HCT116 (cell line): ENCODE measurements at regions not wholly inside any gene's neighbourhood (a gene's known extent, or its start where the extent isn't known, plus 50 kb on each side); places are given as distances from the start of the nearest gene placed in this dataset.

Experiments used
- CTCF ChIP-seq, 3 experiments: fragments of 200-600 bp in 1 of 3; sonication (generic) in 1 of 3; IDR thresholded peaks in 2 of 3; conservative IDR thresholded peaks in 1 of 3; 2 replicates each; pipeline ENCODE4 v1.5.1; 2012 to 2017; ENCODE audit warnings: low read depth in 2 of 3, low read length in 2 of 3, antibody characterized with exemption in 1 of 3, borderline replicate concordance in 1 of 3, control low read depth in 1 of 3, mild to moderate bottlenecking in 1 of 3, mixed read lengths in 1 of 3, mixed run types in 1 of 3, moderate library complexity in 1 of 3; ENCODE audit not compliant: insufficient read depth in 1 of 3
- EZH2 ChIP-seq: fragments of 200-600 bp; sonication (generic); IDR thresholded peaks from 2 replicates; pipeline ENCODE4 v1.6.1; 2017; ENCODE audit warnings: antibody characterized with exemption, mixed run types
- EZH2phosphoT487 ChIP-seq: fragments of 200-600 bp; IDR thresholded peaks from 2 replicates; pipeline ENCODE4 v1.6.1; 2018; ENCODE audit warnings: antibody characterized with exemption, borderline replicate concordance
- JUND ChIP-seq: IDR thresholded peaks from 2 replicates; pipeline ENCODE4 v1.6.1; 2012
- POLR2A ChIP-seq: IDR thresholded peaks from 2 replicates; pipeline ENCODE4 v1.7.0; 2011; ENCODE audit warnings: borderline replicate concordance; ENCODE audit not compliant: insufficient read depth, insufficient read length; ENCODE audit errors: extremely low read depth
- POLR2AphosphoS5 ChIP-seq: IDR thresholded peaks from 2 replicates; pipeline ENCODE4 v1.6.1; 2011; ENCODE audit warnings: mild to moderate bottlenecking, low read depth, low read length, moderate library complexity
- SIN3A ChIP-seq: IDR thresholded peaks from 2 replicates; pipeline ENCODE4 v1.6.1; 2012; ENCODE audit warnings: low read depth

GRCh38 chr12:84277986-84278385 lies 634.6 kb downstream of the SLC6A15 start:
- TF ChIP-seq EZH2 (no peak), CTCF (IDR thresholded peaks at IDR 0.05 in 2 of 3, conservative IDR thresholded peaks at IDR 0.05 in 1 of 3; ENCODE audit: borderline replicate concordance in 1 of 3, insufficient read depth in 1 of 3, low read depth in 2 of 3, low read length in 2 of 3) (no peak), POLR2A (no peak), EZH2phosphoT487 (no peak), JUND (no peak), SIN3A (no peak), POLR2AphosphoS5 (no peak)
